KMS-11 (cell line): ENCODE measurements at regions not wholly inside any gene's neighbourhood (a gene's known extent, or its start where the extent isn't known, plus 50 kb on each side); places are given as distances from the start of the nearest gene placed in this dataset.

Source experiments
- H2AFZ ChIP-seq: fragments of 200-600 bp; sonication (generic); 2 replicates; pipeline ENCODE4 v1.6.1; 2016; ENCODE audit warnings: antibody characterized with exemption, mixed run types, low read depth
- H3K27ac ChIP-seq: fragments of 200-600 bp; sonication (generic); 2 replicates; pipeline ENCODE4 v1.6.1; 2016; ENCODE audit warnings: mild to moderate bottlenecking, mixed run types
- H3K27me3 ChIP-seq: fragments of 200-600 bp; sonication (generic); 2 replicates; pipeline ENCODE4 v1.6.1; 2017; ENCODE audit warnings: mild to moderate bottlenecking, low read depth, mixed run types, moderate library complexity; ENCODE audit not compliant: insufficient read depth
- H3K36me3 ChIP-seq: fragments of 200-600 bp; sonication (generic); 2 replicates; pipeline ENCODE4 v1.6.1; 2017; ENCODE audit warnings: mild to moderate bottlenecking, mixed run types; ENCODE audit not compliant: insufficient read depth
- H3K4me1 ChIP-seq: fragments of 200-600 bp; sonication (generic); 2 replicates; pipeline ENCODE4 v1.6.1; 2016; ENCODE audit warnings: mild to moderate bottlenecking, low read depth, mixed run types; ENCODE audit not compliant: poor library complexity, severe bottlenecking
- H3K4me2 ChIP-seq: fragments of 200-600 bp; sonication (generic); 2 replicates; pipeline ENCODE4 v1.7.0; 2016; ENCODE audit warnings: mild to moderate bottlenecking, mixed run types
- H3K4me3 ChIP-seq: fragments of 200-600 bp; sonication (generic); IDR thresholded peaks from 2 replicates; pipeline ENCODE4 v1.6.1; 2017; ENCODE audit warnings: low read depth, low read length, mixed read lengths; ENCODE audit not compliant: insufficient read depth
- H3K79me2 ChIP-seq: fragments of 200-600 bp; sonication (generic); 2 replicates; pipeline ENCODE4 v1.6.1; 2016; ENCODE audit warnings: low read depth, mixed run types; ENCODE audit not compliant: insufficient read depth
- H3K9ac ChIP-seq: fragments of 200-600 bp; sonication (generic); 2 replicates; pipeline ENCODE4 v1.6.1; 2016; ENCODE audit warnings: mild to moderate bottlenecking, mixed run types
- H4K20me1 ChIP-seq: fragments of 200-600 bp; sonication (generic); 2 replicates; pipeline ENCODE4 v1.6.1; 2016; ENCODE audit warnings: mild to moderate bottlenecking, mixed run types; ENCODE audit not compliant: insufficient read depth
- TF ChIP-seq, protein P1 (sequence below): fragments of 200-600 bp; sonication (generic); conservative IDR thresholded peaks from 2 replicates; pipeline ENCODE4 v1.6.1; 2017; ENCODE audit warnings: low read depth, mild to moderate bottlenecking, antibody characterized with exemption, low read length, moderate library complexity, mixed read lengths

DNA sequence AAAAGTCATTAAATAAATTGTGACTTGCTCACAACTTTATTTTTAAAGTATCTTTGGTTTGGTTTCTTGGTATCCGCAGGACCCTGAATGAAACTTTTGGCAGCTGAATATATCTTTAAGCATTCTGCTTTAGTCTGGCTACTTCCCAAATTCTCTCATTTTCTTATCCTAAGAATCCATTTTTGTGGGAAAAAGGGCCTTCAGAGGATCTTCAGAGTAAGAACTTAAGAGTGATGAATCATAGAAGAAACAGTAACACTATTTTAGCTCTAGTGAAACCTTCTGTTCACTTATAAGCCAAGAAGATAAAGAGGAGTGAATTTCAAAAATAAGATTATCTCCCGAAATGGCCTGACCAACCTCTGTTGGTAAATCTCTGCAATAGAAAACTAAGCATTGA is 540.6 kb upstream of the MAGEB18 start:
- Histone ChIP-seq H2AFZ (no peak overlapping the region), H3K9ac (no peak overlapping the region), H3K4me3 (no peak overlapping the region), H3K4me1 (peaks cover 4% of the 10 kb centered on the region), H3K79me2 (no peaks in the 10 kb centered on the region), H3K4me2 (no peak overlapping the region), H3K27me3 (no peaks in the 10 kb centered on the region), H4K20me1 (no peaks in the 10 kb centered on the region), H3K27ac (no peak overlapping the region), H3K36me3 (no peaks in the 10 kb centered on the region)
- TF ChIP-seq, protein P1, sequence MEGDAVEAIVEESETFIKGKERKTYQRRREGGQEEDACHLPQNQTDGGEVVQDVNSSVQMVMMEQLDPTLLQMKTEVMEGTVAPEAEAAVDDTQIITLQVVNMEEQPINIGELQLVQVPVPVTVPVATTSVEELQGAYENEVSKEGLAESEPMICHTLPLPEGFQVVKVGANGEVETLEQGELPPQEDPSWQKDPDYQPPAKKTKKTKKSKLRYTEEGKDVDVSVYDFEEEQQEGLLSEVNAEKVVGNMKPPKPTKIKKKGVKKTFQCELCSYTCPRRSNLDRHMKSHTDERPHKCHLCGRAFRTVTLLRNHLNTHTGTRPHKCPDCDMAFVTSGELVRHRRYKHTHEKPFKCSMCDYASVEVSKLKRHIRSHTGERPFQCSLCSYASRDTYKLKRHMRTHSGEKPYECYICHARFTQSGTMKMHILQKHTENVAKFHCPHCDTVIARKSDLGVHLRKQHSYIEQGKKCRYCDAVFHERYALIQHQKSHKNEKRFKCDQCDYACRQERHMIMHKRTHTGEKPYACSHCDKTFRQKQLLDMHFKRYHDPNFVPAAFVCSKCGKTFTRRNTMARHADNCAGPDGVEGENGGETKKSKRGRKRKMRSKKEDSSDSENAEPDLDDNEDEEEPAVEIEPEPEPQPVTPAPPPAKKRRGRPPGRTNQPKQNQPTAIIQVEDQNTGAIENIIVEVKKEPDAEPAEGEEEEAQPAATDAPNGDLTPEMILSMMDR, result no peak

DNA sequence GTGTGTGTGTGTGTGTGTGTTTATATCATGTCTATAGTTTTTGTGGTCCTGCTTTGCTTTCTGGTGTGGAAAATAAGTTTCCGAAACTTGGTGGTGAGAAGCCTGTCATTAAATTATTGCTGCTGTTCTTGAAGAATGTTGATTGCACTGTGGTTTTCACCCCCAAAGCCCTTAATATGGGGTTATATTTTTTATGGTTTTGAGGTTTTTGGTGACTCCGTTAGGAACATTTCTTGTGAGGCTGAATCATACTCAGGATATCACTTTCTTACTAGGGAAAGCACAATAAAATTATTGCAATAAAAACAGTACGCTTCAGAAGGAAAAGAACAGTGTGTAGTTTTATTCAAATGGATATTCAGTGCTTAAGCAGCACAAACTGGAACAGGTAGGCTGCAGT is 539.1 kb upstream of the MAGEB18 start:
- no peaks in the 10 kb centered on the region for H4K20me1 ChIP-seq
- no peak overlapping the region for H3K4me3 ChIP-seq
- H2AFZ ChIP-seq, result no peak overlapping the region
- no peak overlapping the region for H3K27ac ChIP-seq
- H3K9ac ChIP-seq, result no peak overlapping the region
- no peaks in the 10 kb centered on the region for H3K27me3 ChIP-seq
- peaks cover 4% of the 10 kb centered on the region for H3K4me1 ChIP-seq
- no peaks in the 10 kb centered on the region for H3K79me2 ChIP-seq
- TF ChIP-seq, protein P1, result no peak
- H3K4me2 ChIP-seq, result no peak overlapping the region
- H3K36me3 ChIP-seq, result no peaks in the 10 kb centered on the region

DNA sequence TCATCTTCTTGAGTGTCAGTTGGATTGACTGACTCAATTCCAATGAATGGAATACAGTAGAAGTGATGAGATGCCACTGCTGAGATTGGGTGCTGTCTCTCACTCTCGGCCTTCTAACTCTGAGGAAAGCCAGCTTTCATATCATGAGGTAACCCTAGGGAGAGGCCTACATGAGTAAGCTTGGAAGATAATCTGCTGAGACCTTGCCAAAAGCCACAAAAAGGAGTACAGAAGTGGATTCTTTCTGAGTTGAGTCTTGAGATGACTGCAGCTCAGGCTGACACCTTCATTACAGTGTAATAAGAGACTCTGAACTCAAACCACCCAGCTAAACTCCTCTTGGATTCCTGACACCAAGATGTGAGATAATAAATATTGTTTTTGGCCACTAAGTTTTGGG is 537.4 kb upstream of the MAGEB18 start:
- H3K27me3 ChIP-seq, result no peaks in the 10 kb centered on the region

DNA sequence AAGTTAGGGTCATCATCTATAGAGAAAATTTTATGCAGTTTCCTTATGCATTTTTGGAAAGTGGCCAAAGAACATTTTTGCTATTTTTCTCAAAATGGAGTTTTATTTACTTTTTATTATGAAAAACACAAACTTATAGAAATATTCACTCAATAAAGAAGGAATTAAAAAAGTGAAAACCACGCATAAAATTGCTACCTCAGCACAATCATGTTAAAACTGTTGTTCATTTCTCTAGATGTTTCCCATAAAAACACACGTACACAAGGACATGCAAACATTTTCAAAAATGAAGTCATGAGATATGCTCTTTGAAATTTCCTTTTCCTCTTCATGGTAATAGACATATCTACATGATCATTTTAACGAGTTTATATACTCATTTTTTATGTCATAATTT is 536.8 kb upstream of the MAGEB18 start:
- no peak overlapping the region for H3K4me3 ChIP-seq
- H3K79me2 ChIP-seq, result no peaks in the 10 kb centered on the region
- no peaks in the 10 kb centered on the region for H3K36me3 ChIP-seq
- no peaks in the 10 kb centered on the region for H4K20me1 ChIP-seq
- H3K27me3 ChIP-seq, result no peaks in the 10 kb centered on the region
- H3K9ac ChIP-seq, result no peak overlapping the region
- no peak overlapping the region for H3K27ac ChIP-seq
- H3K4me1 ChIP-seq, result peaks cover 4% of the 10 kb centered on the region
- no peak overlapping the region for H2AFZ ChIP-seq
- TF ChIP-seq, protein P1, result no peak
- H3K4me2 ChIP-seq, result no peak overlapping the region

More for the DNA sequence above, 537.4 kb upstream of the MAGEB18 start:
- Histone ChIP-seq H2AFZ (no peak overlapping the region), H3K4me1 (peaks cover 4% of the 10 kb centered on the region), H3K79me2 (no peaks in the 10 kb centered on the region), H3K27ac (no peak overlapping the region), H3K9ac (no peak overlapping the region), H3K36me3 (no peaks in the 10 kb centered on the region), H4K20me1 (no peaks in the 10 kb centered on the region), H3K4me2 (no peak overlapping the region), H3K4me3 (no peak overlapping the region)
- TF ChIP-seq, protein P1, result no peak
